PFSK-1 (cell line): ENCODE measurements at regions not wholly inside any gene's neighbourhood (a gene's known extent, or its start where the extent isn't known, plus 50 kb on each side); places are given as distances from the start of the nearest gene placed in this dataset.

ENCODE experiments used
- FOXP2 ChIP-seq: optimal IDR thresholded peaks from 2 replicates; pipeline ENCODE3; 2011; ENCODE audit warnings: borderline replicate concordance, control low read depth, inconsistent platforms; ENCODE audit not compliant: insufficient read depth; ENCODE audit errors: extremely low read length, extremely low read depth
- POLR2AphosphoS5 ChIP-seq: IDR thresholded peaks from 2 replicates; pipeline ENCODE4 v1.6.1; 2012; ENCODE audit warnings: low read depth, mild to moderate bottlenecking, control low read depth, low read length, moderate library complexity
- REST ChIP-seq, 2 experiments: IDR thresholded peaks; 2 replicates each; pipeline versions ENCODE4 v1.6.1 to v1.8.0; 2011 to 2012; ENCODE audit warnings: low read depth in 2 of 2, low read length in 2 of 2, control low read depth in 1 of 2, inconsistent platforms in 1 of 2, mild to moderate bottlenecking in 1 of 2, moderate library complexity in 1 of 2; ENCODE audit not compliant: insufficient read depth in 1 of 2
- SIN3A ChIP-seq: IDR thresholded peaks from 2 replicates; pipeline ENCODE4 v1.6.1; 2012; ENCODE audit warnings: mild to moderate bottlenecking, low read length, moderate library complexity, borderline replicate concordance; ENCODE audit not compliant: insufficient read depth
- TAF1 ChIP-seq: IDR thresholded peaks from 2 replicates; pipeline ENCODE4 v1.6.1; 2012; ENCODE audit warnings: low read length, control low read depth, borderline replicate concordance; ENCODE audit not compliant: insufficient read depth

DNA sequence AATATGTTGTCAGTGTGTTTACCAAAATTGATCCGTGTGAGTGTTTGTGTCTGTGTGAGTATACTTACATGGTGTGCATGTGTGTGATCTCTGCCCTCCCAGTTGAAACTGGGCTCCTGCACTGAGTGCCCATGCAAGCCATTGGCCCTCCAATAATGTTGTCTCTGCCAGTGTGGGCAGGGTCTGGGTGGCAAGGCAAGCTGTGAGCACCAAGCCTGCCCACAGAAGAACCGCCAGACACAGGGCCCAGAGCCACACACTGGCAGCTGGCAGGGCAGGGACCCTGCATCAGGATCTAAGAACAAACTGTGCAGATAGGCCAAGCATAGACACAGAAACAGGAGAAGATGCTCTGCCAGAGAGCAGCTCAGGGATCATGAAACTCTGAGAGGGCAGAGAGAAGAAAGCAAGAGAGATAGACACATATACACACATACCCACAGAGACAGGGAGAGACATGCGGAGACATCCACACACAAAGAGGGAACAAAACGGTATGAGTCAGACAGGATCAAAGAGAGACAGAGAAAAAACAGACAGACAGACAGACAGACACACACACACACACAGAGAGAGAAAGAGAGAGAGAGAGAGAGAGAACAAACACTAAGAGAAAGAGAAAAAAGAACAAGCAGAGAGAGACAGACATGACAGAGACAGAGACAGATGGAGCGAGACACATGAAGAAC is 555.0 kb downstream of the MID1IP1 start:
- no peak for TF ChIP-seq TAF1
- no peak for TF ChIP-seq SIN3A
- no peak for TF ChIP-seq FOXP2
- no peak for TF ChIP-seq REST (IDR thresholded peaks at IDR 0.05; ENCODE audit: insufficient read depth in 1 of 2, low read depth in 2 of 2, low read length in 2 of 2)
- no peak for TF ChIP-seq POLR2AphosphoS5

DNA sequence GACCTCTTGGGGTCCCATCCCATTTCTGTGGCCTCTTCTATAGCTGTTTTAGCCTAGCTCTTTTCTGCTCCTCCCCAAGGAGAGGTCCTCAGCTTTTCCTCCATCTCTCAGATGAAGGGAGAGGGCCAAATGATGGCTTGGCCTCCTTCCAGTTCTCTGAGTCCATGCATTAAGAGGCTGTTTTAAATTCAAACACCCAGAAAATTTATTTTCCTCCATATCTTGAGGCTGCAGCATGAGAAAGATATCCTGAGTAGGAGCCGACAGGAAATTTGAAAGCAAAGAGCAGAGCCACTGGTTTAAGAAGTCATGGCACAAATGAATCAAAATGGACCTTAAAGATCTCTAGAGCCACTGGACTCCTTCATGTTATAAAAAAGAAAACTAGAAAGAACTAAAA is 558.8 kb downstream of the MID1IP1 start:
- TF ChIP-seq POLR2AphosphoS5 (no peak), SIN3A (no peak), REST (IDR thresholded peaks at IDR 0.05; ENCODE audit: insufficient read depth in 1 of 2, low read depth in 2 of 2, low read length in 2 of 2) (no peak), TAF1 (no peak), FOXP2 (no peak)

- TF ChIP-seq POLR2AphosphoS5: no peak
- no peak for TF ChIP-seq TAF1
- TF ChIP-seq FOXP2: no peak
- no peak for TF ChIP-seq SIN3A
- no peak for TF ChIP-seq REST (IDR thresholded peaks at IDR 0.05; ENCODE audit: insufficient read depth in 1 of 2, low read depth in 2 of 2, low read length in 2 of 2)
These were observed 560.5 kb downstream of the MID1IP1 start for GRCh38 chrX:39361736-39362135.

DNA sequence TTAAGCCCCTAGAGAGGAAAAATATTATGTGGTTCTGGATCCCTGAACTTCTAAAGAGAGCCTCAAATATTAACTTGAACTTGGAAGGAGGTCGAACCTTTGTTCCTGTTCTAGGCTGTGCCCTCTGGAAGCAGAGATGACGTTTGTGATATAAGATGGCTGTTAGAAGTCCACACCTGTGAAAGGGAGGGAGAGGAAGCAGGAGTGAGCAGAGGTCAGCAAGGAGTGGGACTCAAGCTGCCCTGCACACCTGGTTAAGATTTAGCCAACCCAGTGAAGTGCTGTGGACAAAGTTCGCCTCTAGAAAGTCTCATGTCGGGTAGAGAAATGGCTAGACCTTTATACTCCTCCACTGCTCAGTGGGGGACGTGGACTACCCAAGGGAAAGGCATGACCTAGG is 566.2 kb downstream of the MID1IP1 start:
- TF ChIP-seq FOXP2 (no peak), SIN3A (no peak), POLR2AphosphoS5 (no peak), TAF1 (no peak), REST (IDR thresholded peaks at IDR 0.05; ENCODE audit: insufficient read depth in 1 of 2, low read depth in 2 of 2, low read length in 2 of 2) (no peak)

- TF ChIP-seq FOXP2: no peak
- TF ChIP-seq REST (IDR thresholded peaks at IDR 0.05; ENCODE audit: insufficient read depth in 1 of 2, low read depth in 2 of 2, low read length in 2 of 2): no peak
- TF ChIP-seq POLR2AphosphoS5: no peak
- TF ChIP-seq SIN3A: no peak
- TF ChIP-seq TAF1: no peak
These were observed 570.9 kb downstream of the MID1IP1 start for GRCh38 chrX:39372115-39372514.
